CD14-positive monocyte (primary cell): ENCODE measurements at regions not wholly inside any gene's neighbourhood (a gene's known extent, or its start where the extent isn't known, plus 50 kb on each side); places are given as distances from the start of the nearest gene placed in this dataset.

Experiments
- DNase-seq, 3 donors: peaks; one replicate each; pipeline ENCODE4 v3.0.0-alpha.2; 2011 to 2022
- H2AFZ ChIP-seq: 2 replicates; pipeline ENCODE4 v1.6.0; 2012; ENCODE audit warnings: mild to moderate bottlenecking, low read depth, low read length, inconsistent platforms; ENCODE audit not compliant: insufficient read depth, poor library complexity, severe bottlenecking
- H3K27ac ChIP-seq, 2 donors: 1 replicate in 1 of 2; 2 replicates in 1 of 2; pipeline ENCODE4 v1.5.1; 2012 to 2013; ENCODE audit warnings: low read length in 2 of 2, control low read depth in 1 of 2, inconsistent platforms in 1 of 2, low read depth in 1 of 2, mild to moderate bottlenecking in 1 of 2
- H3K27me3 ChIP-seq, 2 donors: one replicate each; pipeline versions ENCODE4 v1.6.0 to v1.6.1; 2011 to 2013; ENCODE audit warnings: low read length in 2 of 2; ENCODE audit not compliant: control insufficient read depth in 2 of 2, insufficient read depth in 2 of 2
- H3K36me3 ChIP-seq, 2 donors: replicated peaks in 1 of 2; 1 replicate in 1 of 2; 2 replicates in 1 of 2; pipeline versions ENCODE4 v1.5.1 to v1.6.1; 2012 to 2013; ENCODE audit warnings: low read length in 2 of 2, control low read depth in 1 of 2, inconsistent platforms in 1 of 2, mild to moderate bottlenecking in 1 of 2; ENCODE audit not compliant: insufficient read depth in 2 of 2, control insufficient read depth in 1 of 2
- H3K4me1 ChIP-seq, 2 donors: 1 replicate in 1 of 2; 2 replicates in 1 of 2; pipeline versions ENCODE4 v1.5.1 to v1.6.1; 2012 to 2013; ENCODE audit warnings: low read length in 2 of 2, control low read depth in 1 of 2, inconsistent platforms in 1 of 2, mild to moderate bottlenecking in 1 of 2, moderate library complexity in 1 of 2; ENCODE audit not compliant: insufficient read depth in 2 of 2, control insufficient read depth in 1 of 2
- H3K4me2 ChIP-seq: replicated peaks from 2 replicates; pipeline ENCODE3; 2012; ENCODE audit warnings: low read length, moderate library complexity, mild to moderate bottlenecking; ENCODE audit not compliant: poor library complexity, severe bottlenecking; ENCODE audit errors: extremely low read depth
- H3K4me3 ChIP-seq, 3 experiments: fragments of 200-600 bp in 1 of 3; sonication (generic) in 1 of 3; replicated peaks in 1 of 3; 1 replicate in 2 of 3; 2 replicates in 1 of 3; pipeline ENCODE4 v1.5.1; 2011 to 2013; ENCODE audit warnings: low read length in 3 of 3, mild to moderate bottlenecking in 3 of 3, control low read depth in 2 of 3, low read depth in 2 of 3, inconsistent platforms in 1 of 3, moderate library complexity in 1 of 3
- H3K79me2 ChIP-seq: 2 replicates; pipeline ENCODE4 v1.6.0; 2012; ENCODE audit warnings: mild to moderate bottlenecking, control low read depth, inconsistent platforms, low read length, moderate library complexity; ENCODE audit not compliant: insufficient read depth
- H3K9ac ChIP-seq: 2 replicates; pipeline ENCODE4 v1.6.0; 2017; ENCODE audit warnings: low read length, mild to moderate bottlenecking; ENCODE audit not compliant: insufficient read depth, poor library complexity, severe bottlenecking
- H3K9me3 ChIP-seq, 2 donors: replicated peaks in 1 of 2; 1 replicate in 1 of 2; 2 replicates in 1 of 2; pipeline versions ENCODE4 v1.5.1 to v1.6.1; 2012 to 2013; ENCODE audit warnings: low read length in 2 of 2, control low read depth in 1 of 2; ENCODE audit not compliant: control insufficient read depth in 1 of 2, insufficient read depth in 1 of 2
- H4K20me1 ChIP-seq: 2 replicates; pipeline ENCODE4 v1.6.0; 2012; ENCODE audit warnings: mild to moderate bottlenecking, low read length, control low read depth, moderate library complexity; ENCODE audit not compliant: insufficient read depth
- H3K27ac Mint-ChIP-seq, 7 donors: one replicate each; pipeline ENCODE4 v1.8.0; 2020; ENCODE audit warnings: mild to moderate bottlenecking in 7 of 7, mixed read lengths in 7 of 7, moderate library complexity in 6 of 7, inconsistent platforms in 2 of 7
- H3K27me3 Mint-ChIP-seq, 3 donors: one replicate each; pipeline ENCODE4 v1.8.0; 2021 to 2022; ENCODE audit warnings: low read depth in 3 of 3, mild to moderate bottlenecking in 3 of 3, mixed read lengths in 3 of 3, moderate library complexity in 3 of 3, inconsistent platforms in 1 of 3
- H3K36me3 Mint-ChIP-seq, 2 donors: one replicate each; pipeline ENCODE4 v1.8.0; 2020; ENCODE audit warnings: mixed read lengths in 2 of 2, inconsistent platforms in 1 of 2, mild to moderate bottlenecking in 1 of 2
- H3K4me1 Mint-ChIP-seq: one replicate; pipeline ENCODE4 v1.8.0; 2020; ENCODE audit warnings: mild to moderate bottlenecking, mixed read lengths
- H3K4me3 Mint-ChIP-seq, 2 donors: one replicate each; pipeline ENCODE4 v1.8.0; 2020; ENCODE audit warnings: mild to moderate bottlenecking in 2 of 2, mixed read lengths in 2 of 2, moderate library complexity in 1 of 2
- H3K9me3 Mint-ChIP-seq, 7 donors: one replicate each; pipeline ENCODE4 v1.8.0; 2020 to 2022; ENCODE audit warnings: mixed read lengths in 7 of 7, mild to moderate bottlenecking in 6 of 7, moderate library complexity in 6 of 7, inconsistent platforms in 2 of 7
- CTCF ChIP-seq: fragments of 200-600 bp; IDR thresholded peaks from one replicate; pipeline ENCODE4 v1.8.0; 2022; ENCODE audit warnings: antibody characterized with exemption, mild to moderate bottlenecking
- WGBS: methylation state at CpG from one replicate; pipeline ENCODE4 v1.1.5; 2013; ENCODE audit warnings: missing lambda C conversion rate; ENCODE audit not compliant: insufficient coverage; 5-methylcytosine and 5-hydroxymethylcytosine counted together
- intact Hi-C, 2 donors: fragments of 100-400 bp; cut with micrococcal nuclease; formaldehyde crosslinking; loops; one replicate each; pipeline versions ENCODE4 v1.15.0 to v1.15.1; 2023

GRCh38 chr5:88368201-88368600, 99.6 kb upstream of the TMEM161B start:
- no peaks in the 10 kb centered on the region for H3K36me3 ChIP-seq
- no peak overlapping the region for H3K27ac Mint-ChIP-seq
- no peaks in the 10 kb centered on the region for H3K27me3 Mint-ChIP-seq
- no peak overlapping the region for H3K27ac ChIP-seq
- no peak for TF ChIP-seq CTCF
- intact Hi-C loops, result no loop called here
- no peaks in the 10 kb centered on the region for H4K20me1 ChIP-seq
- peaks cover 0 to 4% (median 2%) of the 10 kb centered on the region in 7 donors for H3K9me3 Mint-ChIP-seq
- no peaks in the 10 kb centered on the region for H3K4me1 Mint-ChIP-seq
- no CpG with 5 or more reads among the region's 2 CpGs for WGBS
- no peak overlapping the region for H3K4me3 ChIP-seq
- no peaks in the 10 kb centered on the region for H3K79me2 ChIP-seq
- no peak overlapping the region for H3K4me3 Mint-ChIP-seq
- no peak overlapping the region for H3K4me2 ChIP-seq
- H3K4me1 ChIP-seq, result no peaks in the 10 kb centered on the region
- no peak overlapping the region for H2AFZ ChIP-seq
- no peaks in the 10 kb centered on the region for H3K36me3 Mint-ChIP-seq
- no peaks in the 10 kb centered on the region for H3K27me3 ChIP-seq
- no peak overlapping the region for H3K9ac ChIP-seq
- DNase-seq, result no peak
- no peaks in the 10 kb centered on the region for H3K9me3 ChIP-seq

DNA sequence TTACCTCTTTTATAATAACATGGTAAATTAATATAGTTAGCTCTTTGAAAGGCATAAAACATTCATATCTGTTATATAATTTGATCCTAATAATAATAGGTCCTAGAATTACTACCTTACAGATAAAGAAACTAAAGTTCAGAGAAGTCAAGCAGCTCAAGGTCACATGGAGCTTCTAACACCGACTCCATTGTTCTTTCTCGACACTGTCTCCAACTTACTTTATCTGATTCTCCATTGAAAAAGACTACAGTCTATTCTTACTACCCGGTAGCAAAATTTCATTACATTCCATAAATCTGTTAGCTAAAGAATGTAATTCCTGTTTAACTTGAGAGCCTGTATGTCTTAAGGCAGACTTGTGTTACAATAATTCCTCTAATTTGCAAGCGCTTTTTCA, 96.3 kb upstream of the TMEM161B start:
- no peak overlapping the region for H3K4me3 ChIP-seq
- H3K27me3 ChIP-seq, result no peaks in the 10 kb centered on the region
- no peaks in the 10 kb centered on the region for H3K9me3 ChIP-seq
- peaks cover 0 to 2% (median 0%) of the 10 kb centered on the region in 3 donors for H3K27me3 Mint-ChIP-seq
- H3K9me3 Mint-ChIP-seq, result peaks cover 0 to 5% (median 3%) of the 10 kb centered on the region in 7 donors
- no peak overlapping the region for H3K4me3 Mint-ChIP-seq
- no peaks in the 10 kb centered on the region for H3K36me3 ChIP-seq
- no peak for TF ChIP-seq CTCF
- no peaks in the 10 kb centered on the region for H3K36me3 Mint-ChIP-seq
- no peak overlapping the region for H3K9ac ChIP-seq
- H3K4me2 ChIP-seq, result no peak overlapping the region
- H3K4me1 ChIP-seq, result no peaks in the 10 kb centered on the region
- DNase-seq, result no peak
- no peaks in the 10 kb centered on the region for H3K79me2 ChIP-seq
- H4K20me1 ChIP-seq, result no peaks in the 10 kb centered on the region
- H3K27ac ChIP-seq, result no peak overlapping the region
- no peak overlapping the region for H2AFZ ChIP-seq
- no peaks in the 10 kb centered on the region for H3K4me1 Mint-ChIP-seq
- intact Hi-C loops, result no loop called here
- no peak overlapping the region for H3K27ac Mint-ChIP-seq
- 55% methylated on average over 2 of the region's 4 CpGs for WGBS
